ENCODE measurements at regions not wholly inside any gene's neighbourhood (a gene's known extent, or its start where the extent isn't known, plus 50 kb on each side); places are given as distances from the start of the nearest gene placed in this dataset.

DNA sequence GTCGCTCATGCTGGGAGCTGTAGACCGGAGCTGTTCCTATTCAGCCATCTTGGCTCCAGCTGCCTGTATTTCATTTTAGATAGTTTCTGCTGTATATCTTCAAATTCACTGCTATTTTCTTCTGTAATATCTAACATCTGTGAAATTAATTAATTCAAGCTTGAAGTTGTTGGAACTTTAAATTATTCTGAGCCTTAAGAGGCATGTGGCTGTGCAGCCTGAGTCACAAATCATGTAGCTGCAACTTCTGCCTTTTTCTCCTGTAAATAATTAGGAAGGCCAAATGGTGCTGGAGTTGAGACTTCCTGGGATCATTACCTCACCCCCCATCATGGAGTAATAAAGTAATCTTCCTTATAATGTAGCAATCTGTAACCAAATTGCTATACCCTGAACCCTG, 183.3 kb upstream of the PCSK5 start:
- H3K4me1 ChIP-seq (ENCODE audit: control insufficient read depth, insufficient read depth, low read length), result no peaks in the 10 kb centered on the region
- no TSS peak for BruUV-seq (replicated peaks)
- H3K36me3 ChIP-seq (ENCODE audit: control insufficient read depth, insufficient read depth, low read length), result no peaks in the 10 kb centered on the region
- no peak for ATAC-seq
- CTCF ChIA-PET, result no interaction called here
- intact Hi-C loops (cut with micrococcal nuclease; ENCODE audit: unreplicated experiment), result no loop called here
- POLR2A ChIA-PET, result no interaction called here
- no peaks in the 10 kb centered on the region for H3K9me3 ChIP-seq (ENCODE audit: control insufficient read depth, insufficient read depth, low read depth, low read length)
- no peak overlapping the region for H3K4me3 ChIP-seq (ENCODE audit: low read depth in 2 of 2, low read length in 2 of 2)
- TF ChIP-seq POLR2AphosphoS5 (IDR thresholded peaks at IDR 0.05; ENCODE audit: low read depth, low read length) (no peak), TCF7L2 (IDR thresholded peaks at IDR 0.05; ENCODE audit: low read depth, low read length) (no peak), SIN3A (IDR thresholded peaks at IDR 0.05; ENCODE audit: borderline replicate concordance, insufficient read depth, low read depth, low read length) (no peak)
- TF ChIP-seq, protein P1, sequence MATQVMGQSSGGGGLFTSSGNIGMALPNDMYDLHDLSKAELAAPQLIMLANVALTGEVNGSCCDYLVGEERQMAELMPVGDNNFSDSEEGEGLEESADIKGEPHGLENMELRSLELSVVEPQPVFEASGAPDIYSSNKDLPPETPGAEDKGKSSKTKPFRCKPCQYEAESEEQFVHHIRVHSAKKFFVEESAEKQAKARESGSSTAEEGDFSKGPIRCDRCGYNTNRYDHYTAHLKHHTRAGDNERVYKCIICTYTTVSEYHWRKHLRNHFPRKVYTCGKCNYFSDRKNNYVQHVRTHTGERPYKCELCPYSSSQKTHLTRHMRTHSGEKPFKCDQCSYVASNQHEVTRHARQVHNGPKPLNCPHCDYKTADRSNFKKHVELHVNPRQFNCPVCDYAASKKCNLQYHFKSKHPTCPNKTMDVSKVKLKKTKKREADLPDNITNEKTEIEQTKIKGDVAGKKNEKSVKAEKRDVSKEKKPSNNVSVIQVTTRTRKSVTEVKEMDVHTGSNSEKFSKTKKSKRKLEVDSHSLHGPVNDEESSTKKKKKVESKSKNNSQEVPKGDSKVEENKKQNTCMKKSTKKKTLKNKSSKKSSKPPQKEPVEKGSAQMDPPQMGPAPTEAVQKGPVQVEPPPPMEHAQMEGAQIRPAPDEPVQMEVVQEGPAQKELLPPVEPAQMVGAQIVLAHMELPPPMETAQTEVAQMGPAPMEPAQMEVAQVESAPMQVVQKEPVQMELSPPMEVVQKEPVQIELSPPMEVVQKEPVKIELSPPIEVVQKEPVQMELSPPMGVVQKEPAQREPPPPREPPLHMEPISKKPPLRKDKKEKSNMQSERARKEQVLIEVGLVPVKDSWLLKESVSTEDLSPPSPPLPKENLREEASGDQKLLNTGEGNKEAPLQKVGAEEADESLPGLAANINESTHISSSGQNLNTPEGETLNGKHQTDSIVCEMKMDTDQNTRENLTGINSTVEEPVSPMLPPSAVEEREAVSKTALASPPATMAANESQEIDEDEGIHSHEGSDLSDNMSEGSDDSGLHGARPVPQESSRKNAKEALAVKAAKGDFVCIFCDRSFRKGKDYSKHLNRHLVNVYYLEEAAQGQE (IDR thresholded peaks at IDR 0.05; ENCODE audit: insufficient read depth in 1 of 2, low read depth in 2 of 2, low read length in 1 of 2), result no peak
- TF ChIP-seq, protein P2, sequence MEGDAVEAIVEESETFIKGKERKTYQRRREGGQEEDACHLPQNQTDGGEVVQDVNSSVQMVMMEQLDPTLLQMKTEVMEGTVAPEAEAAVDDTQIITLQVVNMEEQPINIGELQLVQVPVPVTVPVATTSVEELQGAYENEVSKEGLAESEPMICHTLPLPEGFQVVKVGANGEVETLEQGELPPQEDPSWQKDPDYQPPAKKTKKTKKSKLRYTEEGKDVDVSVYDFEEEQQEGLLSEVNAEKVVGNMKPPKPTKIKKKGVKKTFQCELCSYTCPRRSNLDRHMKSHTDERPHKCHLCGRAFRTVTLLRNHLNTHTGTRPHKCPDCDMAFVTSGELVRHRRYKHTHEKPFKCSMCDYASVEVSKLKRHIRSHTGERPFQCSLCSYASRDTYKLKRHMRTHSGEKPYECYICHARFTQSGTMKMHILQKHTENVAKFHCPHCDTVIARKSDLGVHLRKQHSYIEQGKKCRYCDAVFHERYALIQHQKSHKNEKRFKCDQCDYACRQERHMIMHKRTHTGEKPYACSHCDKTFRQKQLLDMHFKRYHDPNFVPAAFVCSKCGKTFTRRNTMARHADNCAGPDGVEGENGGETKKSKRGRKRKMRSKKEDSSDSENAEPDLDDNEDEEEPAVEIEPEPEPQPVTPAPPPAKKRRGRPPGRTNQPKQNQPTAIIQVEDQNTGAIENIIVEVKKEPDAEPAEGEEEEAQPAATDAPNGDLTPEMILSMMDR (IDR thresholded peaks at IDR 0.05), result no peak
- no peak overlapping the region for H3K27ac ChIP-seq (ENCODE audit: low read length)
- no peaks in the 10 kb centered on the region for H3K27me3 ChIP-seq (ENCODE audit: control insufficient read depth, insufficient read depth, low read length)
- no peak for DNase-seq (ENCODE audit: low read depth, low spot score)
- in situ Hi-C loops (cut with HindIII; ENCODE audit: low pct_unique_long_range_greater_than_20kb, low sequenced_read_pairs), result no loop called here

DNA sequence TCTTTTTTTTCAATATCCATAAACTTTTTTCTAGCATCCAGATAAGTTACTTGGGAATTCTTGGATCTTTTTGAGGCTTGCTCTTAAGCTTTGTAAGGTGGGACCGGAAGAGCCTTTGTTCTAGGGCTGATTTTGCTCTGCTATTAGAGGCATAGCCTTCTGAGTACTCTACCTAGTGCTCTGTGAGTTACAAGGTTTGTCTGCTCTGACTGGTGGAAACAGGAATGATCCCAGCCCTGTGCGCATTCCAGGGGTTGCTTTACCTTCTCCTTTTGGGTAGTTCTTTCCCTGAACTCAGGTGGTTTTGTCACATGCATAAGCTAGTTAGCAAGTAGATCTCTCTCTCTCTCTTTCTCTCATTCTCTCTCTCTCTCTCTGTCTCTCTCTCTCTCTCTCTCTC, 180.8 kb upstream of the PCSK5 start:
- Histone ChIP-seq H3K9me3 (ENCODE audit: control insufficient read depth, insufficient read depth, low read depth, low read length) (no peaks in the 10 kb centered on the region), H3K4me1 (ENCODE audit: control insufficient read depth, insufficient read depth, low read length) (no peaks in the 10 kb centered on the region), H3K4me3 (ENCODE audit: low read depth in 2 of 2, low read length in 2 of 2) (no peak overlapping the region), H3K36me3 (ENCODE audit: control insufficient read depth, insufficient read depth, low read length) (no peaks in the 10 kb centered on the region), H3K27ac (ENCODE audit: low read length) (no peak overlapping the region), H3K27me3 (ENCODE audit: control insufficient read depth, insufficient read depth, low read length) (no peaks in the 10 kb centered on the region)
- in situ Hi-C loops (cut with HindIII; ENCODE audit: low pct_unique_long_range_greater_than_20kb, low sequenced_read_pairs) (no loop called here), intact Hi-C loops (cut with micrococcal nuclease; ENCODE audit: unreplicated experiment) (no loop called here)
- CTCF ChIA-PET, result no interaction called here
- no peak for ATAC-seq
- TF ChIP-seq, protein P1 (IDR thresholded peaks at IDR 0.05; ENCODE audit: insufficient read depth in 1 of 2, low read depth in 2 of 2, low read length in 1 of 2), result no peak
- TF ChIP-seq SIN3A (IDR thresholded peaks at IDR 0.05; ENCODE audit: borderline replicate concordance, insufficient read depth, low read depth, low read length) (no peak), POLR2AphosphoS5 (IDR thresholded peaks at IDR 0.05; ENCODE audit: low read depth, low read length) (no peak), TCF7L2 (IDR thresholded peaks at IDR 0.05; ENCODE audit: low read depth, low read length) (no peak)
- TF ChIP-seq, protein P2 (IDR thresholded peaks at IDR 0.05), result no peak
- POLR2A ChIA-PET, result no interaction called here
- BruUV-seq (replicated peaks), result no TSS peak
- DNase-seq (ENCODE audit: low read depth, low spot score), result no peak
